ENCODE measurements at regions not wholly inside any gene's neighbourhood (a gene's known extent, or its start where the extent isn't known, plus 50 kb on each side); places are given as distances from the start of the nearest gene placed in this dataset.
A peak's percentile ranks its signal among the peaks of the same experiment; 100 is the strongest.
"Not testable (repeated sequence)": the region's sequence is repeated elsewhere in the genome, so short reads cannot be mapped to it uniquely, and the experiment has no call there.

DNA sequence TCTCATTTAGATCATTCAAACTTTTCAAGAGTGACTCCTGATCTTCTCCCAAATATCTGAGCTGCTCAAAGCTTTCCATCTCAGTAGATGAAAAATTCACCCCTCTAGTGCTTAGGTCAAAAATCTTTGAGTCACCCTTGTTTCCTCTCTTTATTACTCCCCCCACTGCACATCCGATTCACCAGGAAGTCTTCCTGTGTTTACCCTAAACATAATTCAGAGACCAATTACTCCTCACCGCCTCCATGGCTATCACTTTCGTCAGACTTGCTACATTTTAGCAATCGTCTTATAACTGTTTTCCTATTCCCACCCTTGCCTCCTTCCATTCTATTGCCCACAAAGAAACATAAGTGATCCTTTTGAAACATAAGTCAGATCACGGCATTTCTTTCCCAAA, 94.8 kb downstream of the SPDYE17 start:
- DNase-seq; H3K4me1 ChIP-seq; intact Hi-C loops (cut with DNase I); H3K27me3 ChIP-seq; H3K9me3 ChIP-seq; H3K36me3 ChIP-seq; H3K27ac ChIP-seq; H3K4me3 ChIP-seq: not testable (repeated sequence)
- 70 to 87% methylated on average over 5 of the region's 5 CpGs for WGBS, 2 donors

DNA sequence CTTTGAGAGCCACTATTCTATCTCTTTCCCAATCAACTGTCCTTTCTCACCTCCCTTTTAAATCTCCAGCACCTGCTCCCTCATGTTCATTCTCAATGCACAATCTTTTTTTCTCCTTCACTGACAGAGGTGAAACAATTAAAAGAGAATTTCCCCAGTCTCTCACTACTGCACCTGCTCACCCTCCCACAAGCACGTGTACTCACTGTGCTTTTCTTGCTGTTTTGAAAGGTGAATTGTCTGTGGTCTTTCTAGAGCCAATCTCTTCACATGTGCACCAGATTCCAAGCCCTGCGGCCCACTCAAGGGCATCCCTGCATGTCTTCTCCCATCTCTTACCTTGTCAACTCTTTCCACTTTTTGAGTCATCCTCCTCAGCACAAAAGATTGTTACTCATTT, 95.8 kb downstream of the SPDYE17 start:
- H3K36me3 ChIP-seq; H3K4me1 ChIP-seq; intact Hi-C loops (cut with DNase I); H3K4me3 ChIP-seq; H3K9me3 ChIP-seq; DNase-seq; H3K27ac ChIP-seq; H3K27me3 ChIP-seq: not testable (repeated sequence)
- WGBS, 2 donors: 53 to 77% methylated on average over 2 of the region's 2 CpGs

DNA sequence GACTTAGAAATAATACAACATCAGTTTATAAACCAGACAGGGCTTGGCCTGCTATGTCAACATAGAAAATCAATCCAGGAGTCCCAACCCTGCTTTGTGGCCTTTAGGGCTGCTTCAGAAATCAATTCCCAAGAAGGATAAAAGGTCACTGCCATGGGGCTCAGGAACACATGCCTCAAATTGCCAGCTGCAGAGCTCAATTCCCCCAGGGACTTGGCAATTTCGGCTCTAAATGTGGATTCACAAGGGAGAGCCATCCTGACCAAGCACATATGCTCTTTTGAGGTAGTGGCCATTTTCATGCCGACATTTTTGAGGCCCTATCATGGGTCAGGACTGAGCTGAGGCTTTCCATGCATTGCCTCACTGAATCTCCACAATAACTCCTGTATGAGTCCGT, 97.5 kb downstream of the SPDYE17 start:
- DNase-seq; H3K4me1 ChIP-seq; intact Hi-C loops (cut with DNase I); H3K27me3 ChIP-seq; H3K9me3 ChIP-seq; H3K27ac ChIP-seq; H3K4me3 ChIP-seq; H3K36me3 ChIP-seq: not testable (repeated sequence)
- WGBS, 2 donors: 83 to 100% methylated on average over 2 to 3 of the region's 3 CpGs

DNA sequence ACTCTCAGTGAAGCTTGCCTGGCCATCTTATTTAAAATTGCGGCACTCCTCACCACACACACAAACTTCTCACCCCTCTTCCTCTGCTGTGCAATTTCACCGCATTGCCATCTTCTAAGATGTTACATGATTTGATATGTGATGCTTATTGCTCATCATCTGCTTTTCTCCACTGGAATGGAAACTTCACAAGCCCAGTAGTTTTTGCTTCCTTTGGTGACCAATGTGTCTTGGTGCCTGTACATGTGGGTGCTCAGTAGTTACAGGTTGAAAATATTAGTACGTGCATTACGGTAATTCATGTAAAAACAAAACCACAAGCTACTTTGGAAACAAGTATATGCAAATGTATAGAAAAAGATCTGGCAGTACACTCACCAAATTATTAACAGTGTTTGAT, 99.2 kb downstream of the SPDYE17 start:
- 83 to 88% methylated on average over 4 of the region's 4 CpGs for WGBS, 2 donors
- intact Hi-C loops (cut with DNase I): not testable (repeated sequence)

DNA sequence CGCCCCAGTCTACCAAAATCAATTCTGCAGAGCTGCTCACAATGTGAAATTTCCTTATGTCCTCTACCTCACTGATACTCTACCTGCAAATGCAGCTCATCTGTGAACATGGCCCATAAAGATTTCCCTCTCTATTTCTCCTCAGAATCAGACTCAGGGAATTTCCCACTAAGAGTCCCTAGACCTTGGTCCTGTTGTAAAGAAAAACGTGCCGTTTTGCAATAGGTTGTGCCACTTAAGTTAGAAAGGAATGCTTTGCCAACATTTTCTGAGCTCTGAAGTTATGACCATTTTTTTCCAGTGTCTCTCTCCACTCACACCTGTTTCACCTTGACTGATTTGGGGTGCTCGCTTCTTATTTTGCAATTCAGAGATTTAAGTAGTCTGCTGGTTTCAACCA, 100.7 kb downstream of the SPDYE17 start:
- 37 to 53% methylated on average over 2 to 3 of the region's 4 CpGs for WGBS, 2 donors
- intact Hi-C loops (cut with DNase I); DNase-seq: not testable (repeated sequence)

More for the DNA sequence above, 99.2 kb downstream of the SPDYE17 start:
- H3K4me3 ChIP-seq, H3K4me1 ChIP-seq, H3K36me3 ChIP-seq, H3K27ac ChIP-seq, DNase-seq, H3K9me3 ChIP-seq, H3K27me3 ChIP-seq: not testable (repeated sequence)

DNA sequence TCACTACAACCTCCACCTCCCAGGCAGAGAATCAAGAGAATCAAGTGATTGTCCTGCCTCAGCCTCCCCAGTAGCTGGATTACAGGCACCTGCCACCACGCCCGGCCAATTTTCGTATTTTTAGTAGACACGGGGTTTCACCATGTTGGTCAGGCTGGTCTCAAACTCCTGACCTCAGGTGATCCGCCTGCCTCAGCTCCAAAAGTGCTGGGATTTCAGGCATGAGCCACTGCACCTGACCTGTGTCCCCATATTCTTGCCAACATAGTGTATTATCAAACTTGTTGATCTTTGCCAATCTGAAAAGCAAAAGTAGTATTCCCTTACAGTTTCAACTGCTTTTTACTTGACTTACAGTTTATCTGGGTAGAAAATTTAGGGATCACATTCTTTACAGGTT, 101.7 kb downstream of the SPDYE17 start:
- WGBS, 2 donors: 80 to 88% methylated on average over 1 to 5 of the region's 5 CpGs
- intact Hi-C loops (cut with DNase I); H3K27ac ChIP-seq; H3K4me1 ChIP-seq; H3K9me3 ChIP-seq; H3K36me3 ChIP-seq; DNase-seq; H3K27me3 ChIP-seq; H3K4me3 ChIP-seq: not testable (repeated sequence)

More for the DNA sequence above, 100.7 kb downstream of the SPDYE17 start:
- H3K27me3 ChIP-seq, H3K27ac ChIP-seq, H3K4me3 ChIP-seq, H3K9me3 ChIP-seq, H3K4me1 ChIP-seq, H3K36me3 ChIP-seq: not testable (repeated sequence)

DNA sequence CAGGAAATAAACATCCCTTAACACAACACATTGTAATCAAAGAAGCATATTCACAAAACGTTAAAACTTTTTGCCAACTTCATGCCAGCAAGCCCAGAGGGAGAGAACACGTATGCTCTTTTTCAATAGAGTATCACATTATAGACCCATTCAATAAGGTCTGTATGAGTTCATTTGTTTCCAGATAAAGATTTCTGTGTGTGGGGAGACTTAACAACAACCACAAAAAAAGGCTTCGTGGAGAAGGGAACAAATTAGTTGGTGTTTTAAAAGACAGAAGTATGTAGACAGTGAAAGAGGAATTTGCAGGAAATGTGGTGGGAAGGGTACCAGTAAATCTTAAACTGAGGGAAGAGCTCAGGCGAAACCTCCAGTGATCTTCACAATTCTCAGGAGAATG, 103.4 kb downstream of the SPDYE17 start:
- WGBS, 2 donors: 45 to 58% methylated on average over 4 of the region's 4 CpGs

DNA sequence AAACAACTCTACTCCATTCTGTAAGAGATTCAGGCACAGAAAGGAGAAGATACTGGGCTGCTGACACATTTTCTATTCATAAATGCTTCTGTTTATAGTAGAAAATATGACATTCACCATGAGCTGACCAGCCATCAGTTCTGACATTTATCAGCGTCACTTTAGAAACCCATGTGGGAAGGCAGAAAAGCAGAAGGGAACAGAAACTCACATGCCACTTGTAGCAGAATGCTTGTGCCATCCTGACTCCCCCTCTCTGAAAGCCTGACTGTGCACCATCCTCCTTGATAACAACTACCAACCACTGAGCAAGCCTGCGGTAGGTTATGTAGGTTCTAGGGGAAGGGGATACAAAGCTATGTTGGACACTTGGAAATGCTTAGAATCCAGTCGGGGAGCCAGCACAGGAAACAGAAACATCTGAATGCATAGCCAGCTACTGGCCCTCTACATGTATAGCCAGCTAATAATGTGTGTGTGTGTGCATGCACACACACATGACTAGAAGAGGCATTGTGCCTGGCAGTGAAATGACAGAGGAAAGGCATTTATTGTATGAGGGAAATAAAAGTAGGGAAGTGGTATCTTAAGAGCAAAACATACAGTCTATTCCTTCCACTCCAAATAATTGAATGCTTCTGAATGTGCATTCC, 104.3 kb downstream of the SPDYE17 start:
- DNase-seq; H3K36me3 ChIP-seq; intact Hi-C loops (cut with DNase I); H3K9me3 ChIP-seq; H3K27me3 ChIP-seq; H3K4me3 ChIP-seq; H3K27ac ChIP-seq; H3K4me1 ChIP-seq: not testable (repeated sequence)
- WGBS, 2 donors: 93% methylated on average over 2 of the region's 3 CpGs; no CpG with 5 or more reads in 1 of the 2 donors

More for the DNA sequence above, 103.4 kb downstream of the SPDYE17 start:
- H3K36me3 ChIP-seq; intact Hi-C loops (cut with DNase I); H3K27ac ChIP-seq; H3K9me3 ChIP-seq; DNase-seq; H3K4me3 ChIP-seq; H3K4me1 ChIP-seq; H3K27me3 ChIP-seq: not testable (repeated sequence)

DNA sequence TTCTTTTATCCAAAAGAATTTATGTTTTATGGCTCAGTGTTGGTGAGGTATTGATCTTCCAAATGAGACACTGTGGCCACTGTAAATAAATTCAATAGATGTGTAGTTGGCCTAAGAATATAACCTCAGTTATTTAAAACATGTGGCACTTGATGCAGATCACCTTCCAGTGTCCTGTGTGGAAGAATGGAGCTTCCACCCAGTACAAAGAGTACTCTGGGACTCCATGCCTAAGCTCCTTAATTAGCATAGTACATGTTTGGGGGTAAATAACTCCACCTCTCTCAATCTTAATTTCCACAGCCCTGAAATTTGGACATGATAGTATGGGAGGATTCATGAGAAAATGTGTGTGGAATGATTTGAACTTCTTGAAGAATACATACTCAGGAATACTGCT, 105.7 kb downstream of the SPDYE17 start:
- H3K27ac ChIP-seq; DNase-seq; H3K36me3 ChIP-seq; H3K4me3 ChIP-seq; H3K27me3 ChIP-seq; H3K9me3 ChIP-seq; H3K4me1 ChIP-seq; intact Hi-C loops (cut with DNase I): not testable (repeated sequence)

DNA sequence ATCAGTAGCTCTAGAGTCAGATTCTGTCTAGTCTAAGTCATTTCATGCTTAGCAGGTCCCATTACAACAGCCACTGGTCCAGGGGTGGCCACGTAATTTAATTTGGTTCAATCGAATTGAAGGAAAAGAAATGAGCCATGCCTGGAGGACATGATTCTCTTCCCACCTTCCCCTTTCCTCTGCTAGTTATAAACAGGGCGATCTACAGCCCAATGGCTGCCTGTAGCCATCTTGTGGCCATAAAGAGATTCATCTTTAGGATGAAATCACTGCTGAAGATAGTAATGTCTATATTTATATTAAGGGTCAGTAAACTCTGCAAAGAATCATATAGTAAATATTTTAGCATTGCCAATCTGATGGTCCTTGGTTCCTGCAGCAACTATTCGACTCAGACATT, 107.4 kb downstream of the SPDYE17 start:
- TF ChIP-seq, protein P1, sequence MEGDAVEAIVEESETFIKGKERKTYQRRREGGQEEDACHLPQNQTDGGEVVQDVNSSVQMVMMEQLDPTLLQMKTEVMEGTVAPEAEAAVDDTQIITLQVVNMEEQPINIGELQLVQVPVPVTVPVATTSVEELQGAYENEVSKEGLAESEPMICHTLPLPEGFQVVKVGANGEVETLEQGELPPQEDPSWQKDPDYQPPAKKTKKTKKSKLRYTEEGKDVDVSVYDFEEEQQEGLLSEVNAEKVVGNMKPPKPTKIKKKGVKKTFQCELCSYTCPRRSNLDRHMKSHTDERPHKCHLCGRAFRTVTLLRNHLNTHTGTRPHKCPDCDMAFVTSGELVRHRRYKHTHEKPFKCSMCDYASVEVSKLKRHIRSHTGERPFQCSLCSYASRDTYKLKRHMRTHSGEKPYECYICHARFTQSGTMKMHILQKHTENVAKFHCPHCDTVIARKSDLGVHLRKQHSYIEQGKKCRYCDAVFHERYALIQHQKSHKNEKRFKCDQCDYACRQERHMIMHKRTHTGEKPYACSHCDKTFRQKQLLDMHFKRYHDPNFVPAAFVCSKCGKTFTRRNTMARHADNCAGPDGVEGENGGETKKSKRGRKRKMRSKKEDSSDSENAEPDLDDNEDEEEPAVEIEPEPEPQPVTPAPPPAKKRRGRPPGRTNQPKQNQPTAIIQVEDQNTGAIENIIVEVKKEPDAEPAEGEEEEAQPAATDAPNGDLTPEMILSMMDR (IDR thresholded peaks at IDR 0.05): peak in 1 of 6 experiments; percentile 29
- H3K27me3 ChIP-seq; H3K36me3 ChIP-seq; H3K9me3 ChIP-seq; H3K27ac ChIP-seq; DNase-seq; intact Hi-C loops (cut with DNase I); H3K4me1 ChIP-seq; H3K4me3 ChIP-seq: not testable (repeated sequence)
- whole genome bisulfite sequencing, 2 donors: 58 to 84% methylated on average over 4 of the region's 4 CpGs

DNA sequence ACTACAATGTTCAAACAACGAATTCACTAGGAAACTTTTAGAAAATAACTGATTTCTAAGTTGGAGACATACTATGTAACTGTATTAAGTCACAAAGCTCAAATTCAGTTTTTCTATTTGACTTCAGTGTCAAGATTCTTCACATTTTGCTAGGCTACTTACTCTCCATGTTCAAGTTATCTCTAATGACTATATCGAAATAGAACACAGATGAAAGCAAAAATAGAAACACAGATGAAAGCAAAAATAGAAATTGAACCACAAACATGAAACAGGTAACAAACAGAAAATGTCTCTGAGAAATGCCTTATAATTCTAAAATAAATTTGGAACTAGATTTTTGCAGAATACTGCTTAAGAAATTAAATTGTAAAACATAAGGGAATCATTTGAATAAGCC, 113.5 kb downstream of the SPDYE17 start:
- DNase-seq; H3K27me3 ChIP-seq; H3K36me3 ChIP-seq; intact Hi-C loops (cut with DNase I); H3K4me1 ChIP-seq; H3K9me3 ChIP-seq; H3K4me3 ChIP-seq; H3K27ac ChIP-seq: not testable (repeated sequence)
- WGBS, 2 donors: 79 to 80% methylated on average over 2 of the region's 2 CpGs

DNA sequence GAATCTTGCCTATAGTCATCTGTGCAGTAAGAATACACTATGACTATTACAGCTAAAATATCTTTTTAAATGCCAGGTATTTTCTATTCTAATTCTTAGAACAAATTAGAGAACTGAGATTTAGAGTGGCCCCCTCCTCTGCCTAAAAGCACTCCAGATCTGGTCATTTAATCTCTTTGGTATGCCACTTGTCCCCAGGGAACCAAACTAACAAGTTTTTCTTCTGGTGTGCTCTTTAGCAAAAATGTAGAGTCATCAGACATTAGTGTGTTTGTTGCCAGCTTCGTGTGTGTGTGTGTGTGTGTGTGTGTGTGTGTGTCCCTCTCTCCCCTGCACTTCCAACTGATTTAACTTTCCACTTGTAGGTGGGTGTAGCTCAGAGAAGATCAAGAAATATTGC, 117.8 kb downstream of the SPDYE17 start:
- H3K27ac ChIP-seq; H3K27me3 ChIP-seq; H3K4me3 ChIP-seq; H3K36me3 ChIP-seq; H3K9me3 ChIP-seq; DNase-seq; intact Hi-C loops (cut with DNase I): not testable (repeated sequence)
- peaks cover 0 to 18% (median 0%) of the 10 kb centered on the region in 3 donors for H3K4me1 ChIP-seq
- no CpG with 5 or more reads among the region's 1 CpG for WGBS, 2 donors

Measured in esophagus squamous epithelium (tissue), 5 donors.